Endothelial cell of umbilical vein (primary cell): ENCODE measurements at regions not wholly inside any gene's neighbourhood (a gene's known extent, or its start where the extent isn't known, plus 50 kb on each side); places are given as distances from the start of the nearest gene placed in this dataset.

Experiments
- BruUV-seq: library from RNA; stranded (reverse); fragments of 400-500 nt; replicated peaks from 2 replicates; lab custom pipeline; 2021; lab: Mats Ljungman, UMichigan
- CTCF ChIA-PET: fragments of 300-600, 350-600 bp; sonication (Branson Sonifier 250); formaldehyde crosslinking; loops from one replicate; lab custom pipeline; 2021; ENCODE audit warnings: antibody characterized with exemption, inconsistent platforms; lab: Charles Lee
- POLR2A ChIA-PET: fragments of 300-600, 350-600 bp; sonication (Branson Sonifier 250); formaldehyde crosslinking; loops from one replicate; lab custom pipeline; 2021; ENCODE audit warnings: antibody characterized with exemption, inconsistent platforms; lab: Charles Lee
- DNase-seq: peaks from one replicate; pipeline ENCODE4 v3.0.0-alpha.2; 2011; ENCODE audit warnings: low read depth, low spot score
- FAIRE-seq: peaks from 2 replicates; lab custom pipeline; 2011; peaks lifted over from hg19 to GRCh38; lab: Jason Lieb, UNC
- H2AFZ ChIP-seq: 2 replicates; pipeline ENCODE4 v1.6.0; 2012; ENCODE audit warnings: low read depth, low read length, control low read depth, inconsistent platforms
- H3K27ac ChIP-seq: 2 replicates; pipeline ENCODE4 v1.5.1; 2011; ENCODE audit warnings: low read depth, mild to moderate bottlenecking, control low read depth, low read length, moderate library complexity; ENCODE audit not compliant: insufficient read depth
- H3K27me3 ChIP-seq, 2 experiments: 2 replicates each; pipeline versions ENCODE4 v1.6.0 to v1.6.1; 2011; ENCODE audit warnings: low read length in 2 of 2, mixed read lengths in 1 of 2; ENCODE audit not compliant: control insufficient read depth in 2 of 2, insufficient read depth in 2 of 2
- H3K36me3 ChIP-seq, 2 experiments: 2 replicates in 1 of 2; 3 replicates in 1 of 2; pipeline ENCODE4 v1.5.1; 2011; ENCODE audit warnings: low read length in 2 of 2, mild to moderate bottlenecking in 1 of 2, moderate library complexity in 1 of 2; ENCODE audit not compliant: control insufficient read depth in 2 of 2, insufficient read depth in 2 of 2; ENCODE audit errors: extremely low read depth in 1 of 2
- H3K4me1 ChIP-seq: 3 replicates; pipeline ENCODE4 v1.5.1; 2011; ENCODE audit warnings: mild to moderate bottlenecking, low read length; ENCODE audit not compliant: control insufficient read depth, insufficient read depth; ENCODE audit errors: extremely low read depth
- H3K4me2 ChIP-seq: 2 replicates; pipeline ENCODE4 v1.6.1; 2011; ENCODE audit warnings: low read length, control low read depth, mixed read lengths; ENCODE audit not compliant: insufficient read depth
- H3K4me3 ChIP-seq, 3 experiments: fragments of 200-600 bp in 1 of 3; sonication (generic), shearing (Covaris generic) in 1 of 3; replicated peaks in 1 of 3; 2 replicates each; pipeline ENCODE4 v1.5.1; 2011 to 2016; ENCODE audit warnings: control low read depth in 3 of 3, low read length in 3 of 3, mild to moderate bottlenecking in 2 of 3, inconsistent platforms in 1 of 3, low read depth in 1 of 3, moderate library complexity in 1 of 3; ENCODE audit not compliant: insufficient read depth in 1 of 3
- H3K79me2 ChIP-seq: 2 replicates; pipeline ENCODE4 v1.6.0; 2012; ENCODE audit warnings: low read length, inconsistent platforms; ENCODE audit not compliant: control insufficient read depth, insufficient read depth
- H3K9ac ChIP-seq: replicated peaks from 2 replicates; pipeline ENCODE3; 2011; ENCODE audit warnings: low read length, control low read depth; ENCODE audit not compliant: insufficient read depth; ENCODE audit errors: extremely low read depth
- H3K9me1 ChIP-seq: replicated peaks from 3 replicates; pipeline ENCODE4 v1.6.0; 2011; ENCODE audit warnings: mild to moderate bottlenecking, low read length; ENCODE audit not compliant: control insufficient read depth, insufficient read depth; ENCODE audit errors: extremely low read depth
- H3K9me3 ChIP-seq: replicated peaks from 2 replicates; pipeline ENCODE4 v1.5.1; 2012; ENCODE audit warnings: low read length, inconsistent platforms; ENCODE audit not compliant: control insufficient read depth, insufficient read depth
- H4K20me1 ChIP-seq: replicated peaks from 2 replicates; pipeline ENCODE3; 2011; ENCODE audit warnings: mild to moderate bottlenecking, low read length; ENCODE audit not compliant: control insufficient read depth, insufficient read depth; ENCODE audit errors: extremely low read depth
- EZH2 ChIP-seq: IDR thresholded peaks from 2 replicates; pipeline ENCODE4 v1.6.1; 2012; ENCODE audit warnings: borderline replicate concordance, low read depth, mild to moderate bottlenecking, moderate library complexity, low read length, inconsistent platforms; ENCODE audit not compliant: severe bottlenecking
- FOS ChIP-seq: IDR thresholded peaks from 2 replicates; pipeline ENCODE4 v1.6.1; 2011; ENCODE audit warnings: mild to moderate bottlenecking, low read length, moderate library complexity, borderline replicate concordance; ENCODE audit not compliant: insufficient read depth
- GATA2 ChIP-seq: IDR thresholded peaks from 2 replicates; pipeline ENCODE4 v1.7.0; 2011; ENCODE audit warnings: low read depth, mild to moderate bottlenecking, moderate library complexity, mixed read lengths, low read length; ENCODE audit not compliant: insufficient read length, insufficient read depth
- JUN ChIP-seq: IDR thresholded peaks from 2 replicates; pipeline ENCODE4 v1.6.1; 2011; ENCODE audit warnings: borderline replicate concordance, low read depth; ENCODE audit not compliant: insufficient read length, insufficient read depth
- MYC ChIP-seq: IDR thresholded peaks from one replicate; pipeline ENCODE4 v1.6.1; 2011; ENCODE audit warnings: mild to moderate bottlenecking, low read depth, low read length
- POLR2A ChIP-seq: IDR thresholded peaks from 2 replicates; pipeline ENCODE4 v1.6.1; 2012; ENCODE audit warnings: low read depth, mild to moderate bottlenecking, control low read depth, low read length
- POLR2AphosphoS5 ChIP-seq: IDR thresholded peaks from 2 replicates; pipeline ENCODE4 v1.6.1; 2012; ENCODE audit warnings: low read depth, mild to moderate bottlenecking, control low read depth, low read length, moderate library complexity; ENCODE audit not compliant: insufficient read depth
- dilution Hi-C: fragments of 300-500 bp; cut with MboI; formaldehyde crosslinking; loops from one replicate; pipeline ENCODE4 v1.15.0; 2019; ENCODE audit warnings: low sequenced_read_pairs; ENCODE audit not compliant: extremely low pct_ligation_motif_present
- intact Hi-C: fragments of 100-400 bp; cut with micrococcal nuclease; formaldehyde crosslinking; loops from one replicate; pipeline ENCODE4 v1.10.0; 2022
- TF ChIP-seq, protein P1 (sequence below), 2 donors: IDR thresholded peaks; 1 replicate in 1 of 2; 2 replicates in 1 of 2; pipeline ENCODE4 v1.5.1; 2011; ENCODE audit warnings: low read length in 2 of 2, mild to moderate bottlenecking in 2 of 2, moderate library complexity in 2 of 2, control low read depth in 1 of 2, inconsistent platforms in 1 of 2, low read depth in 1 of 2; ENCODE audit not compliant: insufficient read depth in 1 of 2; ENCODE audit errors: extremely low read depth in 1 of 2
- TF ChIP-seq, protein P2 (sequence below): IDR thresholded peaks from 2 replicates; pipeline ENCODE4 v1.6.1; 2011; ENCODE audit not compliant: insufficient read depth, insufficient read length

DNA sequence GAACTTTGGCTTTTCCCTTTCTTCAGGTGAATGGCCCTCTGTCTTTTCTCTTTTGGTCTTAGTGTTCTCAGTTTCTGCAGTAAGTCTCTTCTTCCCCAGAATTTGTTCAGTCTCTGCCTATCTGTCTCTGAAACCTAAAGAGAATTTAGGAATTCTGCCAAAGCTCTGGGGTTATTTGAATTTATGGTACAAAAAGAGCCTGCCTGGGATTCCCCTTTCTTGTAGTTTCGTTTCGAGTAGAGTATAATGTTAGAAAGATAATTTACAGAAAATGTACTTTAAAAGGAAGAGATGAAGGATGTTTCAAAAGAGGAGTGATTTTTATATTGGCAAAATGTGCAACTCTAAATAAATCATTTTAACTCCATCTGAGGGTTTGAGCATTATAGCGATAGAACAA lies 247.4 kb upstream of the SATB1 start:
- H4K20me1 ChIP-seq = no peaks in the 10 kb centered on the region
- H3K4me2 ChIP-seq = no peak overlapping the region
- DNase-seq = no peak
- intact Hi-C loops (no loop called here), dilution Hi-C loops (no loop called here)
- no TSS peak for BruUV-seq
- no peaks in the 10 kb centered on the region for H3K36me3 ChIP-seq
- H3K27me3 ChIP-seq = no peaks in the 10 kb centered on the region
- H3K4me3 ChIP-seq = no peak overlapping the region
- ChIA-PET CTCF (no interaction called here), POLR2A (no interaction called here)
- H3K27ac ChIP-seq = no peak overlapping the region
- no peak for FAIRE-seq
- H3K79me2 ChIP-seq = no peaks in the 10 kb centered on the region
- peaks cover 10% of the 10 kb centered on the region for H3K9me3 ChIP-seq
- no peaks in the 10 kb centered on the region for H3K9me1 ChIP-seq
- no peaks in the 10 kb centered on the region for H3K4me1 ChIP-seq
- no peak for TF ChIP-seq EZH2
- no peak for TF ChIP-seq MYC
- TF ChIP-seq FOS = no peak
- no peak for TF ChIP-seq POLR2AphosphoS5
- no peak for TF ChIP-seq JUN
- H3K9ac ChIP-seq = no peak overlapping the region
- H2AFZ ChIP-seq = no peak overlapping the region

DNA sequence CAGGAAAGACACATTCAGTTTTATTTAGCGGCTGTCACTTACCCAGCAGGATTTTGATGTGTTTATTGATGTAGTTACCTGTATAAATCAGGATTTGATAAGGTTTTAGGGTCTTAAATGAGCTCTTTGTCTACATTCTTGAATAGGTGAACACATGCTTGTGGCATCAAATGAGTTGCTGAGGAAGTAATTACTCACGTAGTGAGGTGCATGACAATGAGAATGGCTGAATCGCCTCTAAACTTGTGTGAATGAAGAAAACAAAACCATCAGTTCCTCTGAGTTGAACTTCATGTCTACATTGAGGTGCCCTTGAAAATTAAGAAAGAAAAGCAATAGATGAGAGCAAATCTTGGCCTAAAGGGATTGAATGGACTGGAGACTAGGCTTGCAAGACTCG lies 245.6 kb upstream of the SATB1 start:
- CTCF ChIA-PET = no interaction called here

More for the DNA sequence above, 245.6 kb upstream of the SATB1 start:
- Histone ChIP-seq H3K79me2 (no peaks in the 10 kb centered on the region), H4K20me1 (no peaks in the 10 kb centered on the region), H3K27ac (no peak overlapping the region), H3K36me3 (no peaks in the 10 kb centered on the region), H3K4me2 (no peak overlapping the region), H3K9me1 (no peaks in the 10 kb centered on the region), H3K27me3 (no peaks in the 10 kb centered on the region), H3K9ac (no peak overlapping the region), H3K4me1 (no peaks in the 10 kb centered on the region), H3K9me3 (peaks cover 10% of the 10 kb centered on the region), H3K4me3 (no peak overlapping the region), H2AFZ (no peak overlapping the region)
- TF ChIP-seq POLR2A (no peak), JUN (no peak), EZH2 (no peak), MYC (no peak), POLR2AphosphoS5 (no peak), GATA2 (no peak), FOS (no peak)
- TF ChIP-seq, protein P1, sequence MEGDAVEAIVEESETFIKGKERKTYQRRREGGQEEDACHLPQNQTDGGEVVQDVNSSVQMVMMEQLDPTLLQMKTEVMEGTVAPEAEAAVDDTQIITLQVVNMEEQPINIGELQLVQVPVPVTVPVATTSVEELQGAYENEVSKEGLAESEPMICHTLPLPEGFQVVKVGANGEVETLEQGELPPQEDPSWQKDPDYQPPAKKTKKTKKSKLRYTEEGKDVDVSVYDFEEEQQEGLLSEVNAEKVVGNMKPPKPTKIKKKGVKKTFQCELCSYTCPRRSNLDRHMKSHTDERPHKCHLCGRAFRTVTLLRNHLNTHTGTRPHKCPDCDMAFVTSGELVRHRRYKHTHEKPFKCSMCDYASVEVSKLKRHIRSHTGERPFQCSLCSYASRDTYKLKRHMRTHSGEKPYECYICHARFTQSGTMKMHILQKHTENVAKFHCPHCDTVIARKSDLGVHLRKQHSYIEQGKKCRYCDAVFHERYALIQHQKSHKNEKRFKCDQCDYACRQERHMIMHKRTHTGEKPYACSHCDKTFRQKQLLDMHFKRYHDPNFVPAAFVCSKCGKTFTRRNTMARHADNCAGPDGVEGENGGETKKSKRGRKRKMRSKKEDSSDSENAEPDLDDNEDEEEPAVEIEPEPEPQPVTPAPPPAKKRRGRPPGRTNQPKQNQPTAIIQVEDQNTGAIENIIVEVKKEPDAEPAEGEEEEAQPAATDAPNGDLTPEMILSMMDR (IDR thresholded peaks at IDR 0.05; ENCODE audit: extremely low read depth in 1 of 2, insufficient read depth in 1 of 2, low read depth in 1 of 2, low read length in 2 of 2) = no peak
- TF ChIP-seq, protein P2, sequence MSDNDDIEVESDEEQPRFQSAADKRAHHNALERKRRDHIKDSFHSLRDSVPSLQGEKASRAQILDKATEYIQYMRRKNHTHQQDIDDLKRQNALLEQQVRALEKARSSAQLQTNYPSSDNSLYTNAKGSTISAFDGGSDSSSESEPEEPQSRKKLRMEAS = no peak
- POLR2A ChIA-PET = no interaction called here
- FAIRE-seq = no peak
- dilution Hi-C loops = no loop called here
- DNase-seq = no peak
- BruUV-seq = no TSS peak
- intact Hi-C loops = no loop called here
